ENCODE measurements at regions not wholly inside any gene's neighbourhood (a gene's known extent, or its start where the extent isn't known, plus 50 kb on each side); places are given as distances from the start of the nearest gene placed in this dataset.

- TF ChIP-seq POLR2A (IDR thresholded peaks at IDR 0.05) (no peak), CTCF (IDR thresholded peaks at IDR 0.05) (no peak)
These were observed 213.6 kb downstream of the KIF20B start for GRCh38 chr10:89915021-89915420.

Data from heart left ventricle (tissue), 13 donors.